AG04450 (cell line): ENCODE measurements at regions not wholly inside any gene's neighbourhood (a gene's known extent, or its start where the extent isn't known, plus 50 kb on each side); places are given as distances from the start of the nearest gene placed in this dataset.

Experiments used
- CTCF ChIA-PET: fragments of 300-600, 350-600 bp; formaldehyde crosslinking; extraction: SDS; loops from one replicate; lab custom pipeline; 2022; ENCODE audit warnings: antibody characterized with exemption, inconsistent platforms; lab: Charles Lee
- POLR2A ChIA-PET: fragments of 350-600 bp; formaldehyde crosslinking; extraction: SDS; loops from one replicate; lab custom pipeline; 2021; ENCODE audit warnings: antibody characterized with exemption, inconsistent platforms; lab: Yijun Ruan, JAX
- DNase-seq: peaks from one replicate; pipeline ENCODE4 v3.0.0-alpha.2; 2011; ENCODE audit warnings: low read depth, low spot score
- H3K27ac ChIP-seq: one replicate; pipeline ENCODE4 v1.5.1; 2012; ENCODE audit warnings: low read depth, low read length, control low read depth
- H3K27me3 ChIP-seq: one replicate; pipeline ENCODE4 v1.6.0; 2012; ENCODE audit warnings: low read length; ENCODE audit not compliant: control insufficient read depth, insufficient read depth
- H3K4me3 ChIP-seq: 2 replicates; pipeline ENCODE4 v1.5.1; 2011; ENCODE audit warnings: mild to moderate bottlenecking, low read depth, low read length, control low read depth
- H3K9me3 ChIP-seq: 2 replicates; pipeline ENCODE4 v1.5.1; 2012; ENCODE audit warnings: low read length; ENCODE audit not compliant: control insufficient read depth, insufficient read depth
- TF ChIP-seq, protein P1 (sequence below): IDR thresholded peaks from 2 replicates; pipeline ENCODE4 v1.5.1; 2011; ENCODE audit warnings: low read depth, low read length, control low read depth, inconsistent platforms

DNA sequence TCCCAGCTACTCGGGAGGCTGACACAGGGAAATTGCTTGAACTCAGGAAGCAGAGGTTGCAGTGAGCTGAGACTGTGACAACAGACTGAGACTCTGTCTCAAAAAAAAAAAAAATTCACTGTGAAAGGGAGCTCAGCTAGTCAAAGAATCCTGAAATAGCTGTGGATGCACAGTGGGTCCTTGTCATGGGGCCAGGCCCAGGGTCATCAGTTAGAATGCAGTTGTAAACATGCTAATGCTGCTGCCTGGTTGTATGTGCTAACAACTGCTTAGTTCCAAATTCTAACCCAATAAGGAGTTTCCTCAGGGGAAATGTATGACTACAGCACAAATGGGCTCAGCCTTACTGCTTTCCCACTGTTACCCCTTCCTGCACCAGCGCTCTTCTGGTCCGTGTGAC, 84.0 kb downstream of the PALM2AKAP2 start:
- no peak for DNase-seq
- TF ChIP-seq, protein P1, sequence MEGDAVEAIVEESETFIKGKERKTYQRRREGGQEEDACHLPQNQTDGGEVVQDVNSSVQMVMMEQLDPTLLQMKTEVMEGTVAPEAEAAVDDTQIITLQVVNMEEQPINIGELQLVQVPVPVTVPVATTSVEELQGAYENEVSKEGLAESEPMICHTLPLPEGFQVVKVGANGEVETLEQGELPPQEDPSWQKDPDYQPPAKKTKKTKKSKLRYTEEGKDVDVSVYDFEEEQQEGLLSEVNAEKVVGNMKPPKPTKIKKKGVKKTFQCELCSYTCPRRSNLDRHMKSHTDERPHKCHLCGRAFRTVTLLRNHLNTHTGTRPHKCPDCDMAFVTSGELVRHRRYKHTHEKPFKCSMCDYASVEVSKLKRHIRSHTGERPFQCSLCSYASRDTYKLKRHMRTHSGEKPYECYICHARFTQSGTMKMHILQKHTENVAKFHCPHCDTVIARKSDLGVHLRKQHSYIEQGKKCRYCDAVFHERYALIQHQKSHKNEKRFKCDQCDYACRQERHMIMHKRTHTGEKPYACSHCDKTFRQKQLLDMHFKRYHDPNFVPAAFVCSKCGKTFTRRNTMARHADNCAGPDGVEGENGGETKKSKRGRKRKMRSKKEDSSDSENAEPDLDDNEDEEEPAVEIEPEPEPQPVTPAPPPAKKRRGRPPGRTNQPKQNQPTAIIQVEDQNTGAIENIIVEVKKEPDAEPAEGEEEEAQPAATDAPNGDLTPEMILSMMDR = no peak
- ChIA-PET CTCF (interaction anchor here (0.5 kb wide), 1 partner anchor 228 kb away, joined by 7 read pairs; no protein-coding TSS in a partner anchor), POLR2A (no interaction called here)
- Histone ChIP-seq H3K27ac (no peak overlapping the region), H3K27me3 (no peaks in the 10 kb centered on the region), H3K9me3 (no peaks in the 10 kb centered on the region), H3K4me3 (no peak overlapping the region)

DNA sequence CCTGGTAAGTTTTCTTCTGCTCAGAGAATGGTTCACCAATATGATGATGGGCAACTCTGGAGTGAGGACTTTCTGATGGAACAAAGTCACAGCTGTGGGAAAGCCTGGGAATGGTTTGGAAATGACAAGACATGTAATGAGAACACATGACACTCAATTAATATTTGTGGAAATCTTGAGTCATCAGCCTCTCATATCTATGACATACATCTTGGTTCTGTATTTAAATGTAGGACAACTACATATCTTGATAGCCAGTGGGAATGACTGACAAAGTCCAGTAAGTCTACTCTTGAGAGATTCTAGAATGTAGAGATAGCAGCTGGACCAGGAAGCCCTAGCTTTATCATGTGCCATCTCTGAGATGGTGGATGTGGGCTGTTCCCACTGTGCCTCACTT, 85.5 kb downstream of the PALM2AKAP2 start:
- Histone ChIP-seq H3K27ac (no peak overlapping the region), H3K4me3 (no peak overlapping the region), H3K9me3 (no peaks in the 10 kb centered on the region), H3K27me3 (no peaks in the 10 kb centered on the region)
- ChIA-PET CTCF (interaction anchor here (0.6 kb wide), 1 partner anchor 9 kb away, joined by 3 read pairs; no protein-coding TSS in a partner anchor), POLR2A (no interaction called here)
- TF ChIP-seq, protein P1 = no peak
- DNase-seq = no peak

DNA sequence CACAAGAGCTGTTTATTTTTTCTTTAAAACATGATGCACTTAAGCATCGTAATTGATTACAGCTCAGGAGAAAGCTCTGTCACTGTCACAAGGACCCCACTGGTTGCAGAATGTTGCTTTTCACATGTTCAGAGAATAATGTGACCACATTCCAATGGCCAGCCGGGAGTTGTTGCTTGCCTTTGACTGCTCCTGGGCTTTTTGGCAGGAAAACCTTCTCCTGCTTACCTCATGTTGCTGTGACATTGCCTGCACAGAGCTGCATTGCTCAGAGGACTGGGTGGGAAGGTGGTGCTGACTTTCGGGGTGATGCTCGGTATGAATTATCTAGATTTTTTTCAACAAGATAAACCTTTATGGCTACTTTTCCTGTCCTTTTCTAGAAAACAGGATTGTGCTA, 88.2 kb downstream of the PALM2AKAP2 start:
- POLR2A ChIA-PET = interaction anchor here (0.6 kb wide), 1 partner anchor 1754 kb away, joined by 4 read pairs; no protein-coding TSS in a partner anchor
- DNase-seq = no peak
- H3K27me3 ChIP-seq = no peaks in the 10 kb centered on the region
- TF ChIP-seq, protein P1 = no peak
- CTCF ChIA-PET = interaction anchor here (0.7 to 2.1 kb wide), 2 partner anchors 8 to 11 kb away, joined by 3 to 11 read pairs; no protein-coding TSS in a partner anchor
- H3K4me3 ChIP-seq = no peak overlapping the region
- no peak overlapping the region for H3K27ac ChIP-seq
- H3K9me3 ChIP-seq = no peaks in the 10 kb centered on the region

DNA sequence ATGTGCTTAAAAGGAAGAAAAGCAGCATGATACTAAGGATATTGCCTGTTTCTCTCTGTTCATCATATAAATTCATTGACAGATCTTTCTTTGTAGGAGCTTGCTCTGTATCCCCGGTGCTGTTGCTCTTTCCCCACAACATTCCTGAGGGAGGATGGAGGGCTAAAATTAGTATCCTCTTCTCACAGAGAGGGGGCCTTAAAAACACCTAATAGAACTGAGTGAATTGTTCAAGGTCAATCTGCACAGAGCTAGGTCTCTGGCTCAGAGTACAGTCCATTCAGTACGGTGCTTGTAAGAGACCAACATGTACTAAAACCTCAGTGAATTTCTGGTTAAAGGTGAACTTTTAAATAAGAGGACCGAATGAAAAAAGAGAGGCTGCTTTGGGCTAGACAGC, 88.7 kb downstream of the PALM2AKAP2 start:
- no peaks in the 10 kb centered on the region for H3K27me3 ChIP-seq
- H3K4me3 ChIP-seq = no peak overlapping the region
- CTCF ChIA-PET = interaction anchor here (0.7 to 2.1 kb wide), 4 partner anchors 9 to 19 kb away, joined by 3 to 11 read pairs (median 4); no protein-coding TSS in a partner anchor
- POLR2A ChIA-PET = no interaction called here
- TF ChIP-seq, protein P1 = no peak
- H3K27ac ChIP-seq = no peak overlapping the region
- no peak for DNase-seq
- no peaks in the 10 kb centered on the region for H3K9me3 ChIP-seq

DNA sequence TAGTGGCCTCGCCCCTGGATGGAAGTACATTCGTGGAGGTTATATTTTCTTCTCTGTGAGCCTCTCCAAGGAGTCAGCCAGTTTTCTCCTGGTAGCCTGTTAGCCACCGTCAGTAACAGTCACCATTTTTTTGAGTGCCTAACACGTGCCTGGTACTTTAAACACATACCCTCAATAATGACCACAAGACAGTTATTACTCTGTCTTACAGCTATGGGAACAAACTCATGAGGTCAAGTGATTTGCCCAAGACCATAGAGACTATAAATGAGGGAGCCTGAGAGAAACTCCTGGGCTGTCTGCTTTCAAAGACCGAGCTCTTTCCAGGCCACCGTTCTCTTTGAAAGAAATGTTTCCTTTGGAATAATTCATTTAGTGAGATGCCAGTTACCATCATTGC, 90.4 kb downstream of the PALM2AKAP2 start:
- no peaks in the 10 kb centered on the region for H3K27me3 ChIP-seq
- no peak overlapping the region for H3K27ac ChIP-seq
- CTCF ChIA-PET = interaction anchor here (1.8 to 1.9 kb wide), 2 partner anchors 10 to 17 kb away, joined by 6 read pairs; no protein-coding TSS in a partner anchor

More for the DNA sequence above, 90.4 kb downstream of the PALM2AKAP2 start:
- no peaks in the 10 kb centered on the region for H3K9me3 ChIP-seq
- H3K4me3 ChIP-seq = no peak overlapping the region
- POLR2A ChIA-PET = no interaction called here
- TF ChIP-seq, protein P1 = no peak
- no peak for DNase-seq
